ENCODE measurements at regions not wholly inside any gene's neighbourhood (a gene's known extent, or its start where the extent isn't known, plus 50 kb on each side); places are given as distances from the start of the nearest gene placed in this dataset.
"Not testable (repeated sequence)": the region's sequence is repeated elsewhere in the genome, so short reads cannot be mapped to it uniquely, and the experiment has no call there.

- H3K9me3 ChIP-seq (ENCODE audit: control insufficient read depth, low read length) = no peaks in the 10 kb centered on the region
- no peak overlapping the region for H3K4me3 ChIP-seq (ENCODE audit: low read length)
- H3K27me3 ChIP-seq (ENCODE audit: control insufficient read depth, insufficient read depth) = no peaks in the 10 kb centered on the region
- no peak overlapping the region for H3K27ac ChIP-seq (ENCODE audit: low read length)
- 77% methylated on average over 25 of the region's 25 CpGs for WGBS
- intact Hi-C loops (cut with DNase I) = no loop called here
- peak in 1 of 3 donors; percentile 33 for DNase-seq
- no peaks in the 10 kb centered on the region for H3K4me1 ChIP-seq (ENCODE audit: control insufficient read depth, insufficient read depth, low read length)
- no peak for ATAC-seq
Observed at GRCh38 chr10:130509881-130510689, 373.9 kb downstream of the GLRX3 start.

- H3K9me3 ChIP-seq (ENCODE audit: control insufficient read depth, low read length) = no peaks in the 10 kb centered on the region
- intact Hi-C loops (cut with DNase I) = no loop called here
- H3K27ac ChIP-seq (ENCODE audit: low read length) = no peak overlapping the region
- no peak for DNase-seq
- H3K4me3 ChIP-seq (ENCODE audit: low read length) = no peak overlapping the region
- WGBS = 71% methylated on average over 9 of the region's 9 CpGs
- no peak for ATAC-seq
- no peaks in the 10 kb centered on the region for H3K27me3 ChIP-seq (ENCODE audit: control insufficient read depth, insufficient read depth)
- H3K4me1 ChIP-seq (ENCODE audit: control insufficient read depth, insufficient read depth, low read length) = no peaks in the 10 kb centered on the region
Observed at GRCh38 chr10:130510755-130511154, 374.6 kb downstream of the GLRX3 start.

- no peaks in the 10 kb centered on the region for H3K4me1 ChIP-seq (ENCODE audit: control insufficient read depth, insufficient read depth, low read length)
- H3K9me3 ChIP-seq (ENCODE audit: control insufficient read depth, low read length) = no peaks in the 10 kb centered on the region
- 58% methylated on average over 10 of the region's 10 CpGs for WGBS
- H3K27me3 ChIP-seq (ENCODE audit: control insufficient read depth, insufficient read depth) = no peaks in the 10 kb centered on the region
- intact Hi-C loops (cut with DNase I) = no loop called here
- no peak for DNase-seq
- ATAC-seq = no peak
- no peak overlapping the region for H3K27ac ChIP-seq (ENCODE audit: low read length)
- no peak overlapping the region for H3K4me3 ChIP-seq (ENCODE audit: low read length)
Observed at GRCh38 chr10:130511766-130512165, 375.6 kb downstream of the GLRX3 start.

DNA sequence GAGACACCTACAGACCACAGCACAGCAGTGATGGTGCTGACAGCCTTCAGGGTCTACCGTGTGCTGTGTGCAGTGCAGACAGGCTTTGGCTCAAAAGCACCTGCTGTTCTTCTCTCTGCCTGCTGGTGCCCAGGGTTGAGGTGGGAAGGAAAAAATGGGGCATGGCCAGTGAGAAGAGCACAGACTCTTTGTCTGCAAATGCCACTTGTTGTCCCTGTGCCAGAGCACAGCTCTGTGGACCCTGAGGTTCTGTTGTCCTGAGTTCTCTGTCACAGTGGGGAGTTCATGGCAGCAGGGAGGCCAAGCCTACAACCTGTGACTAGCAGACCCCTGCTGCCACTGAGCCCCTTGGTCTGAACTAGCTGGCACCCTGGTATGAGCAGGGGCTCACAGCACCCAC is 376.7 kb downstream of the GLRX3 start:
- H3K9me3 ChIP-seq (ENCODE audit: control insufficient read depth, low read length) = no peaks in the 10 kb centered on the region
- H3K4me1 ChIP-seq (ENCODE audit: control insufficient read depth, insufficient read depth, low read length) = no peaks in the 10 kb centered on the region
- 42% methylated on average over 1 of the region's 1 CpG for WGBS
- no peak overlapping the region for H3K4me3 ChIP-seq (ENCODE audit: low read length)
- intact Hi-C loops (cut with DNase I) = no loop called here
- H3K27ac ChIP-seq (ENCODE audit: low read length) = no peak overlapping the region
- DNase-seq (no peak), ATAC-seq (no peak)
- H3K27me3 ChIP-seq (ENCODE audit: control insufficient read depth, insufficient read depth) = no peaks in the 10 kb centered on the region

GRCh38 chr10:130513686-130514476 is 377.7 kb downstream of the GLRX3 start:
- no peak overlapping the region for H3K27ac ChIP-seq (ENCODE audit: low read length)
- ATAC-seq = no peak
- H3K4me1 ChIP-seq (ENCODE audit: control insufficient read depth, insufficient read depth, low read length) = no peaks in the 10 kb centered on the region
- DNase-seq = no peak
- WGBS = 78% methylated on average over 13 of the region's 13 CpGs
- no peaks in the 10 kb centered on the region for H3K9me3 ChIP-seq (ENCODE audit: control insufficient read depth, low read length)
- H3K4me3 ChIP-seq (ENCODE audit: low read length) = no peak overlapping the region
- H3K27me3 ChIP-seq (ENCODE audit: control insufficient read depth, insufficient read depth) = no peaks in the 10 kb centered on the region
- intact Hi-C loops (cut with DNase I) = no loop called here

GRCh38 chr10:130515670-130516069 is 379.5 kb downstream of the GLRX3 start:
- intact Hi-C loops (cut with DNase I) = no loop called here
- H3K9me3 ChIP-seq (ENCODE audit: control insufficient read depth, low read length) = no peaks in the 10 kb centered on the region
- H3K27ac ChIP-seq (ENCODE audit: low read length) = no peak overlapping the region
- DNase-seq (no peak), ATAC-seq (no peak)
- H3K4me3 ChIP-seq (ENCODE audit: low read length) = no peak overlapping the region
- H3K27me3 ChIP-seq (ENCODE audit: control insufficient read depth, insufficient read depth) = no peaks in the 10 kb centered on the region
- no peaks in the 10 kb centered on the region for H3K4me1 ChIP-seq (ENCODE audit: control insufficient read depth, insufficient read depth, low read length)
- WGBS = 87% methylated on average over 6 of the region's 6 CpGs

DNA sequence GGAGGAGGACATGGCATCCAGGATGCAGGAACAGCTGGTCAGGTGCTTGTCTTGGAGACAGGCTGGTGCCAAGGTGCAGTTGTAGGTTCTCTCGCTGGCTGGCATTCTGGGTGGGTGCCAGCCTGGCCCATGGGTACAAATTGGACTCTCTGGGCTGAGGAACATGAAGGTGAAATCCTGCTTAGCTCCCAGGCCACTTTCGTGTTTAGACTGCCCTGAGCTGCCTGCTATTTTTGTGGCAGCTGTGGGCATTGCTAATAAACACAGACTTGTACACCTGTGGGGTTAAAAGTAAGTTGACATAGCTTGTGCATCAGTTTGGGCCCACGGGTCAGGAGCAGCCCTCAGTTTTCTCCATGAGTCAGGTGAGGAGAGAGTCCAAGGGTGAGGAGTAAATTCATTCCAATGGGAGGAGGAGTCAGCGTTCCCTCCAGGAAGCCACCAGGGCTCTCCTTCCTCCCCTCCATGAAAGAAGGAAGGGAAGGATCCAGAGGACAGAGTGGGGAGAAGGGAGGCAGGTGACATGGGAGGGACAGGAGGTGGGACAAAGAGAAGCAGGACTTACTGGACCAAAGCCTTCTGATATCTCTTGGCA is 380.0 kb downstream of the GLRX3 start:
- no peak for DNase-seq
- intact Hi-C loops (cut with DNase I) = no loop called here
- Histone ChIP-seq H3K27ac (ENCODE audit: low read length) (no peak overlapping the region), H3K4me1 (ENCODE audit: control insufficient read depth, insufficient read depth, low read length) (no peaks in the 10 kb centered on the region), H3K9me3 (ENCODE audit: control insufficient read depth, low read length) (no peaks in the 10 kb centered on the region), H3K4me3 (ENCODE audit: low read length) (no peak overlapping the region), H3K27me3 (ENCODE audit: control insufficient read depth, insufficient read depth) (no peaks in the 10 kb centered on the region)
- ATAC-seq = no peak
- WGBS = 73% methylated on average over 4 of the region's 4 CpGs

- intact Hi-C loops (cut with DNase I); H3K4me3 ChIP-seq (ENCODE audit: low read length); ATAC-seq; H3K9me3 ChIP-seq (ENCODE audit: control insufficient read depth, low read length); DNase-seq; H3K27ac ChIP-seq (ENCODE audit: low read length); H3K27me3 ChIP-seq (ENCODE audit: control insufficient read depth, insufficient read depth); H3K4me1 ChIP-seq (ENCODE audit: control insufficient read depth, insufficient read depth, low read length): not testable (repeated sequence)
- WGBS = 97% methylated on average over 5 of the region's 13 CpGs
Observed at GRCh38 chr10:130518921-130519320, 382.7 kb downstream of the GLRX3 start.

DNA sequence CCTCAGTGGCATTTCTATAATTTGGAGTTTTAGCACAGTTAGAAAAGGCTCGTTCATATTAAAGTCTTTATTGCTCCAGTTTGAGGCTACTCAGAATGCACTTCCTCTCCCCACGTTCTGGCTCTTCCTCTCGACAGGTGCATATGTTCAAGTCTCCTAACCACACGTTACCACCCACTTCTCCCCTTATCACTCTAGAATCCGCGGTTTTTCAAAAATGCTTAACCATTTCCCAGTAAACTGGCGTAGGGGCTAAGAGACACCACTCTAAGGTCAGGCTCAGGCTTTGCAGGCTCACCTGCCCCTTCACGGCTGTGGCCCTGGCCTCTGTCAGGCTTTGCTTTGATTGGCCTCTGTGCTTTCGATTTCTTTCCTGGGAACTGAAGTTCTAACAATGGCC is 383.6 kb downstream of the GLRX3 start:
- Histone ChIP-seq H3K27ac (ENCODE audit: low read length) (no peak overlapping the region), H3K27me3 (ENCODE audit: control insufficient read depth, insufficient read depth) (no peaks in the 10 kb centered on the region), H3K9me3 (ENCODE audit: control insufficient read depth, low read length) (no peaks in the 10 kb centered on the region), H3K4me1 (ENCODE audit: control insufficient read depth, insufficient read depth, low read length) (no peaks in the 10 kb centered on the region), H3K4me3 (ENCODE audit: low read length) (no peak overlapping the region)
- intact Hi-C loops (cut with DNase I) = no loop called here
- no peak for ATAC-seq
- 84% methylated on average over 9 of the region's 9 CpGs for WGBS
- no peak for DNase-seq

DNA sequence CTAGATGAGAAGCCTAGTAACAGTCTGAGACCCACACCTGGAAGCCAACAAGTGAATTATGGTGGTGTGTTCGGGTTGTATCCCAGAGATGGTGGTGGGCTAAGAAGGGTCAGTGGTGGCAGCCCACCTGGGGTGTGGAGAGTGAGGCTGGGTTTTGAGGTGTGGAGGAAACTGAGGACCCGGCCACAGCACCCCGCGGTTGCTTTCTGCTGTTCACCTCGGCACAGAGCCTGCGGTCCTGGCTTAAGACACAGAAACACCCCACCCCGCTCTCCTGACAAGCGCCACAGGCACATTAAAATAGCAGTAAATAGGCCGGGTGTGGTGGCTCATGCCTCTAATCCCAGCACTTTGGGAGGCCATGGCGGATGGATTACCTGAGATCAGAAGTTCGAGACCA is 395.1 kb downstream of the GLRX3 start:
- ATAC-seq (no peak), DNase-seq (no peak)
- WGBS = 84% methylated on average over 11 of the region's 11 CpGs
- no peaks in the 10 kb centered on the region for H3K4me1 ChIP-seq (ENCODE audit: control insufficient read depth, insufficient read depth, low read length)
- intact Hi-C loops (cut with DNase I) = no loop called here
- no peak overlapping the region for H3K27ac ChIP-seq (ENCODE audit: low read length)
- H3K27me3 ChIP-seq (ENCODE audit: control insufficient read depth, insufficient read depth) = no peaks in the 10 kb centered on the region
- H3K9me3 ChIP-seq (ENCODE audit: control insufficient read depth, low read length) = no peaks in the 10 kb centered on the region
- H3K4me3 ChIP-seq (ENCODE audit: low read length) = no peak overlapping the region

GRCh38 chr10:130541090-130541489 is 404.9 kb downstream of the GLRX3 start:
- H3K27me3 ChIP-seq (ENCODE audit: control insufficient read depth, insufficient read depth) = no peaks in the 10 kb centered on the region
- no peak overlapping the region for H3K4me3 ChIP-seq (ENCODE audit: low read length)
- DNase-seq = no peak
- WGBS = 76% methylated on average over 1 of the region's 1 CpG
- ATAC-seq = no peak
- H3K27ac ChIP-seq (ENCODE audit: low read length) = no peak overlapping the region
- H3K9me3 ChIP-seq (ENCODE audit: control insufficient read depth, low read length) = no peaks in the 10 kb centered on the region
- H3K4me1 ChIP-seq (ENCODE audit: control insufficient read depth, insufficient read depth, low read length) = no peaks in the 10 kb centered on the region
- intact Hi-C loops (cut with DNase I) = no loop called here
